ENCODE measurements at regions not wholly inside any gene's neighbourhood (a gene's known extent, or its start where the extent isn't known, plus 50 kb on each side); places are given as distances from the start of the nearest gene placed in this dataset.

GRCh38 chr2:155372969-155373368, 674.5 kb downstream of the KCNJ3 start:
- DNase-seq, result no peak
- Mint-ChIP-seq H3K27me3 (ENCODE audit: low read depth, poor library complexity) (no peaks in the 10 kb centered on the region), H3K4me3 (no peak overlapping the region), H3K27ac (no peak overlapping the region), H3K36me3 (ENCODE audit: low read depth) (no peaks in the 10 kb centered on the region), H3K4me1 (no peaks in the 10 kb centered on the region), H3K9me3 (no peaks in the 10 kb centered on the region)
- TF ChIP-seq, protein P1, sequence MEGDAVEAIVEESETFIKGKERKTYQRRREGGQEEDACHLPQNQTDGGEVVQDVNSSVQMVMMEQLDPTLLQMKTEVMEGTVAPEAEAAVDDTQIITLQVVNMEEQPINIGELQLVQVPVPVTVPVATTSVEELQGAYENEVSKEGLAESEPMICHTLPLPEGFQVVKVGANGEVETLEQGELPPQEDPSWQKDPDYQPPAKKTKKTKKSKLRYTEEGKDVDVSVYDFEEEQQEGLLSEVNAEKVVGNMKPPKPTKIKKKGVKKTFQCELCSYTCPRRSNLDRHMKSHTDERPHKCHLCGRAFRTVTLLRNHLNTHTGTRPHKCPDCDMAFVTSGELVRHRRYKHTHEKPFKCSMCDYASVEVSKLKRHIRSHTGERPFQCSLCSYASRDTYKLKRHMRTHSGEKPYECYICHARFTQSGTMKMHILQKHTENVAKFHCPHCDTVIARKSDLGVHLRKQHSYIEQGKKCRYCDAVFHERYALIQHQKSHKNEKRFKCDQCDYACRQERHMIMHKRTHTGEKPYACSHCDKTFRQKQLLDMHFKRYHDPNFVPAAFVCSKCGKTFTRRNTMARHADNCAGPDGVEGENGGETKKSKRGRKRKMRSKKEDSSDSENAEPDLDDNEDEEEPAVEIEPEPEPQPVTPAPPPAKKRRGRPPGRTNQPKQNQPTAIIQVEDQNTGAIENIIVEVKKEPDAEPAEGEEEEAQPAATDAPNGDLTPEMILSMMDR (IDR thresholded peaks at IDR 0.05), result peak; percentile 45

GRCh38 chr2:155368934-155369333, 670.4 kb downstream of the KCNJ3 start:
- no peak overlapping the region for H3K27ac Mint-ChIP-seq
- TF ChIP-seq, protein P1 (IDR thresholded peaks at IDR 0.05), result peak; percentile 19
- no peaks in the 10 kb centered on the region for H3K9me3 Mint-ChIP-seq
- H3K4me3 Mint-ChIP-seq, result no peak overlapping the region
- no peaks in the 10 kb centered on the region for H3K36me3 Mint-ChIP-seq (ENCODE audit: low read depth)
- H3K27me3 Mint-ChIP-seq (ENCODE audit: low read depth, poor library complexity), result no peaks in the 10 kb centered on the region
- H3K4me1 Mint-ChIP-seq, result no peaks in the 10 kb centered on the region
- no peak for DNase-seq

GRCh38 chr2:155364766-155365165, 666.3 kb downstream of the KCNJ3 start:
- Mint-ChIP-seq H3K27me3 (ENCODE audit: low read depth, poor library complexity) (no peaks in the 10 kb centered on the region), H3K36me3 (ENCODE audit: low read depth) (no peaks in the 10 kb centered on the region), H3K27ac (no peak overlapping the region), H3K4me1 (no peaks in the 10 kb centered on the region), H3K9me3 (no peaks in the 10 kb centered on the region), H3K4me3 (no peak overlapping the region)
- TF ChIP-seq, protein P1 (IDR thresholded peaks at IDR 0.05), result no peak
- DNase-seq, result no peak

DNA sequence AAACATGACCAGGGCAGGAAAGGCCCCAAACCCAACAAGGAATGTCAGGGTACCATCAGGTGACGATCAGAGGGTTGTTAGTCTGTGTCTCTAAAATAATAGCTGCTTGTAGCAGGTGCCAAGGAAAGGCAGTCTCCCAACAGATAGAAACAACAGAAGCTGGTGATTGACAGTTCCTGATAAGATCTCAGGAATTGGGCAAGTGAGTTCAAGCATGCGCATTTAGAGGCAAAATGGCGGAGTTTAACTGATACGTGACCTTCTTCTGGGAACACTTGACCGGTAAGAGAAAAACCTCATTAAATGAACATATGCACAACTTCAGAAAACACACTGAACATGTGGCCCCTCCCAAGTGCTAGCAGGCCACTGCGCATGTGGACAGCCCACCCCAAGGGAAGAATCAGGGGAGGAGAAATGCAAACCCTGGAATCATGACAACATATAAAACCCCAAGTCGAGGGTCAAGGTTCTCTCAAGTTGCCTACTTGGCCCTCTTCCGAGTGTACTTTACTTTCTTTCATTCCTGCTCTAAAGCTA, 664.9 kb downstream of the KCNJ3 start:
- no peak for DNase-seq
- no peaks in the 10 kb centered on the region for H3K4me1 Mint-ChIP-seq
- peaks cover 7% of the 10 kb centered on the region for H3K9me3 Mint-ChIP-seq
- no peak overlapping the region for H3K27ac Mint-ChIP-seq
- H3K36me3 Mint-ChIP-seq (ENCODE audit: low read depth), result no peaks in the 10 kb centered on the region
- TF ChIP-seq, protein P1 (IDR thresholded peaks at IDR 0.05), result no peak
- H3K4me3 Mint-ChIP-seq, result no peak overlapping the region
- no peaks in the 10 kb centered on the region for H3K27me3 Mint-ChIP-seq (ENCODE audit: low read depth, poor library complexity)

- H3K27me3 Mint-ChIP-seq (ENCODE audit: low read depth, poor library complexity), result no peaks in the 10 kb centered on the region
- TF ChIP-seq, protein P1 (IDR thresholded peaks at IDR 0.05), result no peak
- H3K27ac Mint-ChIP-seq, result no peak overlapping the region
- H3K4me3 Mint-ChIP-seq, result no peak overlapping the region
- H3K4me1 Mint-ChIP-seq, result no peaks in the 10 kb centered on the region
- H3K9me3 Mint-ChIP-seq, result peaks cover 17% of the 10 kb centered on the region
- H3K36me3 Mint-ChIP-seq (ENCODE audit: low read depth), result no peaks in the 10 kb centered on the region
- DNase-seq, result no peak
Observed at GRCh38 chr2:155357172-155357571, 658.7 kb downstream of the KCNJ3 start.

DNA sequence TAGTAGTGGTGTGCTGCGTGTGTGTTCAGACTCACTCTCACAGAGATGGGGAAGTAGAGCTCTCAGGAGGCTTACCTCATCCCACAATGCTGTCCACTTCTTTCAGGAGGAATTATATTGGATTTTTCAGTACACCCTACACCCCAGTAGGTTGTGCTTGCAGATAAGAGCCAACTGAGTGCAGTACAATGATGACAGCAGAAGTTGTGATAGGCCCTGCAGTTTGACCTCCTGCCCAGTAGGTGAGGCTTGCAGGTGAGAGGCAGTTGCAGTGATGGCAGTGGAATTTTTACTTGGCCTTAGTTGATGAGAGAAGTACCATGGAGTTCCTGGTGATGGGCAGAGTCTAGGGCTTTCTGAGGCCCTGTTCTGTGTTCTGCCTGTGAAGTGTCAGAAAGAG, 657.8 kb downstream of the KCNJ3 start:
- no peaks in the 10 kb centered on the region for H3K27me3 Mint-ChIP-seq (ENCODE audit: low read depth, poor library complexity)
- TF ChIP-seq, protein P1 (IDR thresholded peaks at IDR 0.05), result no peak
- no peaks in the 10 kb centered on the region for H3K4me1 Mint-ChIP-seq
- H3K9me3 Mint-ChIP-seq, result peaks cover 17% of the 10 kb centered on the region
- no peak overlapping the region for H3K27ac Mint-ChIP-seq
- DNase-seq, result no peak
- H3K36me3 Mint-ChIP-seq (ENCODE audit: low read depth), result no peaks in the 10 kb centered on the region
- H3K4me3 Mint-ChIP-seq, result no peak overlapping the region
